D721Med (cell line): ENCODE measurements at regions not wholly inside any gene's neighbourhood (a gene's known extent, or its start where the extent isn't known, plus 50 kb on each side); places are given as distances from the start of the nearest gene placed in this dataset.
A peak's percentile ranks its signal among the peaks of the same experiment; 100 is the strongest.

Experiments used
- DNase-seq: peaks from one replicate; pipeline ENCODE4 v3.0.0; 2011; ENCODE audit warnings: low spot score; ENCODE audit not compliant: insufficient read length
- FAIRE-seq: peaks from 2 replicates; lab custom pipeline; 2011; peaks lifted over from hg19 to GRCh38; lab: Jason Lieb, UNC
- CTCF ChIP-seq: IDR thresholded peaks from 2 replicates; pipeline ENCODE4 v1.5.1; 2012; ENCODE audit warnings: mild to moderate bottlenecking, control low read depth; ENCODE audit not compliant: insufficient read depth; ENCODE audit errors: missing control alignments

- no peak for TF ChIP-seq CTCF
- FAIRE-seq (peak; percentile 61), DNase-seq (no peak)
Observed at GRCh38 chr4:81743731-81744435, 272.2 kb upstream of the RASGEF1B start.

- DNase-seq = no peak
- TF ChIP-seq CTCF = no peak
- no peak for FAIRE-seq
Observed at GRCh38 chr4:81740487-81740886, 268.8 kb upstream of the RASGEF1B start.

- FAIRE-seq = no peak
- no peak for TF ChIP-seq CTCF
- no peak for DNase-seq
Observed at GRCh38 chr4:81738891-81739290, 267.2 kb upstream of the RASGEF1B start.

GRCh38 chr4:81737865-81738559 is 266.3 kb upstream of the RASGEF1B start:
- FAIRE-seq (no peak), DNase-seq (no peak)
- TF ChIP-seq CTCF = no peak

GRCh38 chr4:81736324-81736723 is 264.6 kb upstream of the RASGEF1B start:
- FAIRE-seq (no peak), DNase-seq (no peak)
- TF ChIP-seq CTCF = no peak

GRCh38 chr4:81732980-81733379 is 261.3 kb upstream of the RASGEF1B start:
- no peak for TF ChIP-seq CTCF
- FAIRE-seq (no peak), DNase-seq (no peak)

GRCh38 chr4:81724925-81725329 is 253.2 kb upstream of the RASGEF1B start:
- no peak for DNase-seq
- TF ChIP-seq CTCF = no peak
- no peak for FAIRE-seq
